Mammary epithelial cell (primary cell): ENCODE measurements at regions not wholly inside any gene's neighbourhood (a gene's known extent, or its start where the extent isn't known, plus 50 kb on each side); places are given as distances from the start of the nearest gene placed in this dataset.

Source experiments
- EZH2 ChIP-seq: IDR thresholded peaks from 2 replicates; pipeline ENCODE4 v1.6.1; 2012; ENCODE audit warnings: low read length, inconsistent platforms, borderline replicate concordance
- TF ChIP-seq, protein P1 (sequence below), 2 donors: IDR thresholded peaks in 1 of 2; conservative IDR thresholded peaks in 1 of 2; 2 replicates each; pipeline ENCODE4 v1.5.1; 2011 to 2012; ENCODE audit warnings: inconsistent platforms in 2 of 2, low read length in 2 of 2, mild to moderate bottlenecking in 2 of 2, control low read depth in 1 of 2, low read depth in 1 of 2; ENCODE audit not compliant: insufficient read depth in 1 of 2; ENCODE audit errors: extremely low read depth in 1 of 2

GRCh38 chr17:33933576-33933975 is 321.5 kb upstream of the CCL2 start:
- TF ChIP-seq, protein P1, sequence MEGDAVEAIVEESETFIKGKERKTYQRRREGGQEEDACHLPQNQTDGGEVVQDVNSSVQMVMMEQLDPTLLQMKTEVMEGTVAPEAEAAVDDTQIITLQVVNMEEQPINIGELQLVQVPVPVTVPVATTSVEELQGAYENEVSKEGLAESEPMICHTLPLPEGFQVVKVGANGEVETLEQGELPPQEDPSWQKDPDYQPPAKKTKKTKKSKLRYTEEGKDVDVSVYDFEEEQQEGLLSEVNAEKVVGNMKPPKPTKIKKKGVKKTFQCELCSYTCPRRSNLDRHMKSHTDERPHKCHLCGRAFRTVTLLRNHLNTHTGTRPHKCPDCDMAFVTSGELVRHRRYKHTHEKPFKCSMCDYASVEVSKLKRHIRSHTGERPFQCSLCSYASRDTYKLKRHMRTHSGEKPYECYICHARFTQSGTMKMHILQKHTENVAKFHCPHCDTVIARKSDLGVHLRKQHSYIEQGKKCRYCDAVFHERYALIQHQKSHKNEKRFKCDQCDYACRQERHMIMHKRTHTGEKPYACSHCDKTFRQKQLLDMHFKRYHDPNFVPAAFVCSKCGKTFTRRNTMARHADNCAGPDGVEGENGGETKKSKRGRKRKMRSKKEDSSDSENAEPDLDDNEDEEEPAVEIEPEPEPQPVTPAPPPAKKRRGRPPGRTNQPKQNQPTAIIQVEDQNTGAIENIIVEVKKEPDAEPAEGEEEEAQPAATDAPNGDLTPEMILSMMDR (conservative IDR thresholded peaks at IDR 0.05 in 1 of 2, IDR thresholded peaks at IDR 0.05 in 1 of 2; ENCODE audit: extremely low read depth in 1 of 2, insufficient read depth in 1 of 2, low read depth in 1 of 2, low read length in 2 of 2): no peak
- TF ChIP-seq EZH2: no peak
